Neuron (in vitro differentiated cells): ENCODE measurements at regions not wholly inside any gene's neighbourhood (a gene's known extent, or its start where the extent isn't known, plus 50 kb on each side); places are given as distances from the start of the nearest gene placed in this dataset.
"Not testable (repeated sequence)": the region's sequence is repeated elsewhere in the genome, so short reads cannot be mapped to it uniquely, and the experiment has no call there.

Experiments used
- H2AFZ ChIP-seq: one replicate; pipeline ENCODE4 v1.6.1; 2013; ENCODE audit warnings: low read depth, mild to moderate bottlenecking, inconsistent platforms, low read length, moderate library complexity
- H3K27me3 ChIP-seq: one replicate; pipeline ENCODE4 v1.6.1; 2013; ENCODE audit warnings: low read length; ENCODE audit not compliant: insufficient read depth
- H3K36me3 ChIP-seq: one replicate; pipeline ENCODE4 v1.6.1; 2013; ENCODE audit warnings: low read length; ENCODE audit not compliant: insufficient read depth
- H3K4me1 ChIP-seq: one replicate; pipeline ENCODE4 v1.6.1; 2013; ENCODE audit warnings: low read length; ENCODE audit not compliant: insufficient read depth
- H3K4me3 ChIP-seq: 2 replicates; pipeline ENCODE4 v1.5.1; 2013; ENCODE audit warnings: mild to moderate bottlenecking, low read length, moderate library complexity
- H3K9me3 ChIP-seq: one replicate; pipeline ENCODE4 v1.6.1; 2013; ENCODE audit warnings: low read length

DNA sequence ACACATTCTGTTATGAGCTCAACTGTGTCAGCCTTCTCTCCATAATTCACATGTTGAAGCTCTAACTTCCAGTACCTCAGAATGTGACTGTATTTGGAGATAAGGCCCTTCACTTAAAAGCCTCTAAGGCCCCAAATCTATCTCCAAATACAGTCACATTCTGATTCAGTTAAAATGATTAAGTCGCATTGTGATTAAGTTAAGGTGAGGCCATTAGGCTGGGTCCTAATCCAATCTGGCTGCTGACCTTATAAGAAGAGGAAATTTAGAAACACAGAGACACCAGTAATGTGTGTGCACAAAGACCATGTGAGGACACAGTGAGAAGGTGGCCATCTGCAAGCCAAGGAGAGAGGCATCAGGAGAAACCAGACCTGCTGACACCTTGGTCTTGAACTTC, 141.6 kb downstream of the GXYLT1 start:
- Histone ChIP-seq H3K4me3 (no peak overlapping the region), H3K27me3 (no peaks in the 10 kb centered on the region), H3K9me3 (no peaks in the 10 kb centered on the region), H3K36me3 (no peaks in the 10 kb centered on the region), H2AFZ (no peak overlapping the region), H3K4me1 (no peaks in the 10 kb centered on the region)

DNA sequence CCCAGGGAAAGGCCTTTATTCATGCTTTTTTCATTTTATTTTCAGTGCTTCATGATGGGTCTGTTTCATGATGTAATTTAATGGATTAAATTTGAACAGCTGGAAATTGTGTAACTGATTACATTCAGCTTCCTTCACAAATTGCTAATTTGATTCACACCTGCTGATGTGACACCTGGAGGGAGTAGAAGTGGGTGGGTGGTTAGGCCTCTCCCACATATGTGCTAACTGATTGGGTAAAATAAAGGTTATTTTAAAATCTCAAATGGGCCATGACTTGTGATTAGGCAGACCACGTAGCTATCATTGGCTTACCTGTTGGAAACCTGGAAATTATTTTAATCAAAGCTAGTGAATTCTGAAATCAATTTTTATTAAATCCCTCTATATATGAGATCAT, 142.1 kb downstream of the GXYLT1 start:
- Histone ChIP-seq H2AFZ (no peak overlapping the region), H3K36me3 (no peaks in the 10 kb centered on the region), H3K9me3 (no peaks in the 10 kb centered on the region), H3K4me3 (no peak overlapping the region), H3K4me1 (no peaks in the 10 kb centered on the region), H3K27me3 (no peaks in the 10 kb centered on the region)

DNA sequence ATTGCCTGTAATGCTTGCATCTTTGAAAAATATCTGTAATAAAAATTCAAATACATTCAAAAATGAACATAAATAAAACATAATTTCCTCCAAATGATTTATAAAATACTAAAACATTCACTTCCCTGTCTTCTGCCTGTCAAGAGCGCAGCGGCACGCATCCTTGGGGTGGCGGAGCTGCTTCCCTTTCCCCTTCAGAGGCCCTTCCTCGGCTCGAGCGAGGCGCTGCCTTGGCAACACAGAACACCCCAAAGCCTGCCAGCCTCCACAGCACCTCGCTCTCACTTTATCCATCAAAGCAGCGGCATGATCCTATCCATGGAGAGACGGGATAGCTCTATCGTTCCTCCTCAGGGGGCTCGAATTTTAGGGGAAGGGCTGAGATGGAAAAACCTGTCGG, 146.2 kb downstream of the GXYLT1 start:
- H2AFZ ChIP-seq = no peak overlapping the region
- no peaks in the 10 kb centered on the region for H3K27me3 ChIP-seq
- H3K4me1 ChIP-seq = no peaks in the 10 kb centered on the region
- H3K4me3 ChIP-seq = no peak overlapping the region
- H3K36me3 ChIP-seq = no peaks in the 10 kb centered on the region
- no peaks in the 10 kb centered on the region for H3K9me3 ChIP-seq

DNA sequence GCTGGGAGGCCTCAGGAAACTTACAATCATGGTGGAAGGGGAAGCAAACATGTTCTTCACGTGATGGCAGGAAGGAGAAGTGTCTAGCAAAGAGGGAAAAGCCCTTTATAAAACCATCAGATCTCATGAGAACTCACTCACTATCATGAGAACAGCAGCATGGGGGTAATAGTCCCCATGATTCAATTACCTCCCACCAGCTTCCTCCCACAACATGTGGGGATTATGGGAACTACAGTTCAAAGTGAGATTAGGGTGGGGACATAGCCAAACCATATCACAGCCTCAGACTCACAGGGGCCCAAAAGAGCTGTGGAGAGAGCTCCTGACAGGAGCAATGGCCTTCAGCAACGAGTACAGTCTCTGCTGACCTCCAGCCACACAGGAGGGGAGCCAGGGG, 151.4 kb downstream of the GXYLT1 start:
- no peaks in the 10 kb centered on the region for H3K36me3 ChIP-seq
- no peaks in the 10 kb centered on the region for H3K9me3 ChIP-seq
- no peaks in the 10 kb centered on the region for H3K27me3 ChIP-seq
- no peaks in the 10 kb centered on the region for H3K4me1 ChIP-seq
- H3K4me3 ChIP-seq = no peak overlapping the region
- no peak overlapping the region for H2AFZ ChIP-seq

DNA sequence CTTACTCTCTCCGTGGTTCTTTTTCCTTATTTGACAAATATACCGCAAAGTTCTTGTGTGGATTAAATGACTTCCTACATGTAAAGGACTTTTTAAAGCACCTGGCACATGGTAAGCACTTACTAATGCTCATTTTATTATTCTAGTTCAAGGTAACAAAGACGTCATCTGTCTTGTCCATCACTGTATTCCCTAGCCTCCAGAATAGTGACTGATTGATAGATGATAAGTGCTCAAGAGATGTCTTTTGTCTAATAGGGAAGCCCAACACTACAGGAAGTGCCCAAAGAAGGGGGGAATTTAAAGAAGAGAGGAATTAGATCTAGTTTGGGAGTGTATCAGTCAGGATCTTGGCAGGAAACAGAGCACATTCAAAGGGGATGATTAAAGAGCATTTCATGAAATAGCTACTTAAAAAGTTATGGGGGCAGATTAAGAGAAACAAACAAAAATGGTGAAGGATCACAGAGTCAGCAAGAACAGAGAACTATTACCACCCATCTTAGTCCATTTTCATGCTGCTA, 151.9 kb downstream of the GXYLT1 start:
- Histone ChIP-seq H3K9me3 (no peaks in the 10 kb centered on the region), H3K4me3 (no peak overlapping the region), H2AFZ (no peak overlapping the region), H3K36me3 (no peaks in the 10 kb centered on the region), H3K27me3 (no peaks in the 10 kb centered on the region), H3K4me1 (no peaks in the 10 kb centered on the region)

DNA sequence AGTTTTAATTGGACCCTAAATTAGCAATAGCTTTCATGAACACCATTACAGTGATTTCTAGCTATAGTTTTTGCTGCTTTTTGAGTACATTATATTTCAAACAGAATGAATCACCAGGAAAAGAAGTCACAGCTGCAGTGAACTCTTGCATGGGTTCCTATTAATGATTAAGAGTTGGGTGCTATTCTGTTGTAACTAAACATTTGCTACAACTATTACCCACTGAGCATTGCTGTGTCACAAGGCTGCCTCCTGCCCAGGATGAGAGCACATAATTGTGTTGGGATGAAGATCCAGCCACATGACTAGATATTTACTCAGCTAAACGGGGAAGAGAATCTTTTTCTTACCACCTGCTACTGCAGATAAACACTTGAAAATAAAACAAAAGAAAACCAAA, 152.7 kb downstream of the GXYLT1 start:
- no peak overlapping the region for H2AFZ ChIP-seq
- no peaks in the 10 kb centered on the region for H3K36me3 ChIP-seq
- no peaks in the 10 kb centered on the region for H3K9me3 ChIP-seq
- H3K4me3 ChIP-seq = no peak overlapping the region
- H3K4me1 ChIP-seq = no peaks in the 10 kb centered on the region
- H3K27me3 ChIP-seq = no peaks in the 10 kb centered on the region

DNA sequence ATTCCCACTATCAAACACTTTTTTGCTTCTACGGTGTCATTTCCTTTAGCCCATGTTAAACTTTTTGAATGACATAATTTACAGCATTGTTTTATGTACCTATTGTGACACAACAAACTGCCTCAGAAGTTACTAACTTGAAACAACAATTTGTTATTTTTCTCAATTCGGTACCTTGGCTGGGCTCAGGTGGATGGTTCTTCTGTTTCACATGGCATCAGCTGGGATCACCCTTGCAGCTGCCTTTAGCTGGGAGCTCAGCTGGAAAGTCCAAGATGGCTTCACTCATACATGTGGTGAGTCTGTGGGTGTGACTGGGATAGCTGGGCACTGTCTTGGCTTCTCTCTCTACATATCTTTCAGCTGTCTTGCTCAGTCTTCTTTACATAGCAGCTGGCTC, 156.0 kb downstream of the GXYLT1 start:
- Histone ChIP-seq H3K4me3 (no peak overlapping the region), H3K9me3 (no peaks in the 10 kb centered on the region), H3K27me3 (no peaks in the 10 kb centered on the region), H2AFZ (no peak overlapping the region), H3K4me1 (no peaks in the 10 kb centered on the region), H3K36me3 (no peaks in the 10 kb centered on the region)

DNA sequence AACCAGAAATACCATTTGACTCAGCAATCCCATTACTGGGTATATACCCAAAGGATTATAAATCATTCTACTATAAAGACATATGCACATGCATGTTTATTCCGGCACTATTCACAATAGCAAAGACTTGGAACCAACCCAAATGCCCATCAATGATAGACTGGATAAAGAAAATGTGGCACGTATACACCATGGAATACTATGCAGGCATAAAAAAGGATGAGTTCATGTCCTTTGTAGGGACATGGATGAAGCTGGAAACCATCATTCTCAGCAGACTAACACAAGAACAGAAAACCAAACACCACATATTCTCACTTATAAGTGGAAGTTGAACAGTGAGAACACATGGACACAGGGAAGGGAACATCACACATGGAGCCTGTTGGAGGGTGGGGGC, 158.2 kb downstream of the GXYLT1 start:
- not testable (repeated sequence) for H3K4me3 ChIP-seq, H3K4me1 ChIP-seq, H3K9me3 ChIP-seq, H3K36me3 ChIP-seq, H2AFZ ChIP-seq, H3K27me3 ChIP-seq

DNA sequence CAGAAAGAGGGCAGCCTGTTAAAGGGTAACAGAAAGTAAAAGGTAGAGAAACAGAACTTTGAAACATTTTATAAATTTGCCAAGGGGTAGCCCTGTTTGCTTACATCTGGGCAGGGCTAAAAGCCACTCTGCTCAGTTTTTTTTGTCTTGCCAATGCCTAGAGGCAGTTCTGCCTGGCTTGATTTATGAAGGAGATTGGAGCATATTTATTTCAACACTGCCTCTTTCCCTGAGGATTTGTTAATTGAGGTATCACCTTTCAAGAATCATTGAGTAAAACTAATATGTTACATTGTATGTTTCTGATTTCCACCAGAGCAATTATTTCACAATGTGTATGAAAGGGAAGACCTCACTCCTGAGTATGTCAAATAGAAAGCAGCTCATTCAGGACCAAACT, 160.8 kb downstream of the GXYLT1 start:
- Histone ChIP-seq H3K36me3 (no peaks in the 10 kb centered on the region), H3K27me3 (no peaks in the 10 kb centered on the region), H3K4me3 (no peak overlapping the region), H3K4me1 (no peaks in the 10 kb centered on the region), H2AFZ (no peak overlapping the region), H3K9me3 (no peaks in the 10 kb centered on the region)

DNA sequence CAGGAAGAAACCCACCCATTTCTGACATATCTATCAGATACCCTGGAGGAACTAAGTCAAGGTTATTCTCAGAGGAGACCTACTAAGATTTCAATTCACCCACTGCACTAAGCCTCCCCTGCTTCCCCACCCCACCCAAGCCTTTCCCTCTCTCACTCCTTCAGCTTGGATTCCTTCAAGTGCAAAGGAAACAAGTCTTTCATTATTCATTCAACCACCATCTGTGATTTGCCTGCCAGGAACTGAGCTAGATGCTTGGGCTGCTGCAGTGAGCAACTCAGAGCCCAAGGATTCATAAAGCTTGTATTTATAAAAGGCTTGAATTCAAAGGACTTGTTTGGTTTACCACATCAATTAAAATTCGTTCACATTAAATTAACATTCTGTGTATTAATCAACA, 161.3 kb downstream of the GXYLT1 start:
- Histone ChIP-seq H3K4me1 (no peaks in the 10 kb centered on the region), H3K4me3 (no peak overlapping the region), H3K36me3 (no peaks in the 10 kb centered on the region), H2AFZ (no peak overlapping the region), H3K9me3 (no peaks in the 10 kb centered on the region), H3K27me3 (no peaks in the 10 kb centered on the region)

DNA sequence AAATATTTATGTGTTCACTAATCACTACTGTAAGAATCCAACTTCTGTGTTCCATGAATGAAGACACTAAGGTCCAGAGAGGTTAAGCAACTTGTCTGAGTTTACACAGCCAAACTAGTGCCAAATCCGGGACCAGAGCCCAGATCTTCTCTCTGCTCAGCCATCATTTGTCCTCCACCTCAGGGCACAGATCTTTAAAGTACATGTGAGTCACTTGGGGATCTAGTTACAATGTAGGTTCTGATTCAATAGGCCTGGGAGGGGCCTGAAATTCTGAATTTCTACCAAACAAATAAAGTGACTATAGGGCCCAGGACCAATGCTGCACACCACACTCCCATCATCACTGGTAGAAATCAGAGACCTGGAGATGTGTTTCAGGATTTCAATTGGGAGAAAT, 162.9 kb downstream of the GXYLT1 start:
- Histone ChIP-seq H3K4me1 (no peaks in the 10 kb centered on the region), H3K27me3 (no peaks in the 10 kb centered on the region), H2AFZ (no peak overlapping the region), H3K36me3 (no peaks in the 10 kb centered on the region), H3K4me3 (no peak overlapping the region), H3K9me3 (no peaks in the 10 kb centered on the region)

DNA sequence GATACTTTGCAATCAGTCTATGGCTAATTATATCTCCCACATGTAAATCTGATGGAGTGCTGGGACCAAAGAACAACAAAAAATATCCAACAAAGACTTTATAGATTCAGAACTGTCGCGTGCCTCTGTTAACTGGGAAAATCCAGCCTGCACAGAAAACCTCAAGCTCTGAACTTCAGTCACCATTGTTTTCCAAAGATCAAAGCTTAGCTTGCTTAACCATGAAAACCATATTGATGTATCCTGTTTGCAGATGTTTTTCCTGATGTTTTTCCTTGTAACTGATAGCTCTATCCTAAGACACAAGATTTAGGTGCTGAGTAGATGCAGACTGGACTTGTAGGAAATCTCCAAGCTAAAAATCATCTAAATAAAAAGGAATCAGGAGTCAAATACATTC, 163.7 kb downstream of the GXYLT1 start:
- no peaks in the 10 kb centered on the region for H3K27me3 ChIP-seq

DNA sequence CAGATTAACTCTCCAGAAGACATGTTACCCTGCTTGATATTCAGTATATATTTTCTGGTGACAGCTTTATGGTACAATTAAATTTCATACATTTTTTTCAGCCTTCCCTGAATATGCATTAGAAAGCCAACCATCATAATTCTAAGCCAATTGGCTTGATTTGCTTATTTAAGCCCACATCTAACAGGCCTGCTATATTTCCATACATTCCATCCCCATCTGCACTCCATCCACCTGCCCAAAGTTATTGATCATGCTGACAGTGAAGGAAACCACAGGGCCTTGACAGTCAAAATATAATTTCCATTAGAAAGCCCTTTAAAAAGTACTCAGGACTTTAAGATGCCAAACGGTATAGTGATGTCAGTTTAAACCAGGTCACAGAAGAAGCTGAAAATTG, 164.3 kb downstream of the GXYLT1 start:
- no peaks in the 10 kb centered on the region for H3K36me3 ChIP-seq
- no peak overlapping the region for H3K4me3 ChIP-seq
- no peak overlapping the region for H2AFZ ChIP-seq
- no peaks in the 10 kb centered on the region for H3K9me3 ChIP-seq
- H3K27me3 ChIP-seq = no peaks in the 10 kb centered on the region
- H3K4me1 ChIP-seq = no peaks in the 10 kb centered on the region

More for the DNA sequence above, 163.7 kb downstream of the GXYLT1 start:
- H2AFZ ChIP-seq = no peak overlapping the region
- no peaks in the 10 kb centered on the region for H3K36me3 ChIP-seq
- no peaks in the 10 kb centered on the region for H3K4me1 ChIP-seq
- H3K9me3 ChIP-seq = no peaks in the 10 kb centered on the region
- no peak overlapping the region for H3K4me3 ChIP-seq

DNA sequence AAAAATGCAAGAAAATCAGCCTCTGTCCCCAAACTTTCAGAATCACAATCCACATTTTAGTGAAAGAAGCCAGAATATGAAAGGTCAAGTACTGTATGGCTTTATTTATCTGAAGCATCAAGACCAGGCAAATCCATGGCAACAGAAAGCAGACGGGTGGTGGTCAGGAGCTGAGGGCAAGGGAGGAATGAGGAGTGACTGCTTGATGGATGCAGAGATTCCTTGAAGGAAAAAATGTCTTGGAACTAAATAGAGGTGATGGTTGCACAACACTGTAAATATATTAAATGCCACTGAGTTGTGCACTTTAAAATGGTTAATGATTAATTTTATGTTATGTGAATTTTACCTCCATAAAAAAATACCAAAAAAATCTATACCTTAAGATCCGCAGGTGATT, 165.1 kb downstream of the GXYLT1 start:
- Histone ChIP-seq H3K4me3 (no peak overlapping the region), H3K4me1 (no peaks in the 10 kb centered on the region), H3K27me3 (no peaks in the 10 kb centered on the region), H2AFZ (no peak overlapping the region), H3K36me3 (no peaks in the 10 kb centered on the region), H3K9me3 (no peaks in the 10 kb centered on the region)
